ENCODE measurements at regions not wholly inside any gene's neighbourhood (a gene's known extent, or its start where the extent isn't known, plus 50 kb on each side); places are given as distances from the start of the nearest gene placed in this dataset.

DNA sequence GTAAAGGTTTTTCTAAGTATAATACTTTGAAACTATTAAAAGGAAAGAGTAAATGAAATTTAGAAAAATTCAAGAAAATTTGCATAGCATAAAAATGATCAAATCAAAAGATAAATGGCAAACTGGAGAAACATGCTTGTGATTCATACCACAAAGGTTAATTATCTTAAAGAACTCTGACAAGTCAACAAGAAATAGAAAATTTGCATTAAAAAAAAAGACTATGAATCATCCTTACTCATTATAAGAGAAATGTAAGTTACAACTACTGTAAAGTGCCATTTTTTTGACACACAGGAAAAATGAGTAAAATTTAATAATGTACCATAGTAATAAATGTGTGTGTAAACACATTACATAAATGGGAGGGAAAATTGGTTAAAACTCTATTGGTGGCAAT lies 624.4 kb upstream of the C9orf72 start:
- in situ Hi-C loops (cut with MboI; ENCODE audit: low sequenced_read_pairs) = no loop called here
- Histone ChIP-seq H3K23ac (ENCODE audit: low read depth, low read length) (no peak overlapping the region), H2BK20ac (ENCODE audit: low read depth, low read length) (no peak overlapping the region), H3K4ac (ENCODE audit: low read depth, low read length) (no peak overlapping the region), H3K56ac (ENCODE audit: extremely low read depth, insufficient read depth, low read length) (no peak overlapping the region), H2BK120ac (ENCODE audit: low read depth, low read length) (no peak overlapping the region), H3K14ac (replicated peaks; ENCODE audit: low read depth, low read length) (no peak overlapping the region), H2AK9ac (replicated peaks; ENCODE audit: low read depth, low read length, poor library complexity) (no peak overlapping the region), H4K5ac (ENCODE audit: low read depth, low read length) (no peak overlapping the region), H4K91ac (ENCODE audit: insufficient read depth, low read depth, low read length) (no peak overlapping the region), H3K36me3 (ENCODE audit: control insufficient read depth, insufficient read depth, low read length) (no peaks in the 10 kb centered on the region), H3K27ac (ENCODE audit: insufficient read depth, low read length) (no peak overlapping the region), H4K8ac (ENCODE audit: low read depth in 2 of 2, low read length in 2 of 2) (no peak overlapping the region), H2AFZ (replicated peaks; ENCODE audit: low read length, poor library complexity) (no peak overlapping the region), H2BK5ac (ENCODE audit: low read depth, low read length, poor library complexity, severe bottlenecking) (no peak overlapping the region), H3K9me3 (ENCODE audit: control insufficient read depth, insufficient read depth, low read length) (no peaks in the 10 kb centered on the region; the same call in 1 of the 2 replicates), H3K4me3 (ENCODE audit: insufficient read depth, low read depth, low read length) (no peak overlapping the region), H2AK5ac (ENCODE audit: low read depth, low read length) (no peak overlapping the region), H3K4me1 (ENCODE audit: control insufficient read depth, insufficient read depth, low read length) (no peaks in the 10 kb centered on the region), H3K27me3 (ENCODE audit: control insufficient read depth, insufficient read depth, low read length) (no peaks in the 10 kb centered on the region), H3K9ac (ENCODE audit: low read depth, low read length) (no peak overlapping the region), H3K18ac (ENCODE audit: low read depth, low read length) (no peak overlapping the region), H2BK15ac (ENCODE audit: low read depth, low read length) (no peak overlapping the region), H3K9me1 (ENCODE audit: insufficient read depth, low read length) (no peaks in the 10 kb centered on the region), H3K4me2 (ENCODE audit: low read depth, low read length) (no peak overlapping the region), H3K79me1 (ENCODE audit: low read depth in 1 of 2, low read length in 2 of 2) (no peaks in the 10 kb centered on the region), H4K20me1 (ENCODE audit: insufficient read depth, low read length) (no peaks in the 10 kb centered on the region)
- ChIA-PET CTCF (no interaction called here), POLR2A (ENCODE audit: unreplicated experiment) (no interaction called here)
- DNase-seq (no peak), ATAC-seq (ENCODE audit: low read depth) (no peak)
- intact Hi-C loops (cut with micrococcal nuclease) = no loop called here
- TF ChIP-seq MXI1 (IDR thresholded peaks at IDR 0.05; ENCODE audit: borderline replicate concordance, low read depth, low read length) (no peak), BHLHE40 (IDR thresholded peaks at IDR 0.05; ENCODE audit: low read depth, low read length) (no peak), MAZ (IDR thresholded peaks at IDR 0.05; ENCODE audit: borderline replicate concordance, low read depth, low read length) (no peak), SMC3 (IDR thresholded peaks at IDR 0.05; ENCODE audit: low read depth, low read length) (no peak), MAFK (IDR thresholded peaks at IDR 0.05; ENCODE audit: low read depth, low read length) (no peak), RAD21 (IDR thresholded peaks at IDR 0.05; ENCODE audit: low read length) (no peak), NFE2L2 (IDR thresholded peaks at IDR 0.05; ENCODE audit: low read depth, low read length) (no peak), CHD1 (IDR thresholded peaks at IDR 0.05; ENCODE audit: low read depth, low read length) (no peak), CEBPB (IDR thresholded peaks at IDR 0.05; ENCODE audit: low read depth, low read length) (no peak), RFX5 (IDR thresholded peaks at IDR 0.05; ENCODE audit: low read depth, low read length) (no peak), POLR2A (IDR thresholded peaks at IDR 0.05; ENCODE audit: low read depth, low read length) (no peak), RCOR1 (IDR thresholded peaks at IDR 0.05; ENCODE audit: insufficient replicate concordance, low read length) (no peak), FOS (IDR thresholded peaks at IDR 0.05; ENCODE audit: low read depth, low read length) (no peak)
- TF ChIP-seq, protein P1, sequence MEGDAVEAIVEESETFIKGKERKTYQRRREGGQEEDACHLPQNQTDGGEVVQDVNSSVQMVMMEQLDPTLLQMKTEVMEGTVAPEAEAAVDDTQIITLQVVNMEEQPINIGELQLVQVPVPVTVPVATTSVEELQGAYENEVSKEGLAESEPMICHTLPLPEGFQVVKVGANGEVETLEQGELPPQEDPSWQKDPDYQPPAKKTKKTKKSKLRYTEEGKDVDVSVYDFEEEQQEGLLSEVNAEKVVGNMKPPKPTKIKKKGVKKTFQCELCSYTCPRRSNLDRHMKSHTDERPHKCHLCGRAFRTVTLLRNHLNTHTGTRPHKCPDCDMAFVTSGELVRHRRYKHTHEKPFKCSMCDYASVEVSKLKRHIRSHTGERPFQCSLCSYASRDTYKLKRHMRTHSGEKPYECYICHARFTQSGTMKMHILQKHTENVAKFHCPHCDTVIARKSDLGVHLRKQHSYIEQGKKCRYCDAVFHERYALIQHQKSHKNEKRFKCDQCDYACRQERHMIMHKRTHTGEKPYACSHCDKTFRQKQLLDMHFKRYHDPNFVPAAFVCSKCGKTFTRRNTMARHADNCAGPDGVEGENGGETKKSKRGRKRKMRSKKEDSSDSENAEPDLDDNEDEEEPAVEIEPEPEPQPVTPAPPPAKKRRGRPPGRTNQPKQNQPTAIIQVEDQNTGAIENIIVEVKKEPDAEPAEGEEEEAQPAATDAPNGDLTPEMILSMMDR (conservative IDR thresholded peaks at IDR 0.05; ENCODE audit: low read depth, low read length) = no peak
- TF ChIP-seq, protein P2, sequence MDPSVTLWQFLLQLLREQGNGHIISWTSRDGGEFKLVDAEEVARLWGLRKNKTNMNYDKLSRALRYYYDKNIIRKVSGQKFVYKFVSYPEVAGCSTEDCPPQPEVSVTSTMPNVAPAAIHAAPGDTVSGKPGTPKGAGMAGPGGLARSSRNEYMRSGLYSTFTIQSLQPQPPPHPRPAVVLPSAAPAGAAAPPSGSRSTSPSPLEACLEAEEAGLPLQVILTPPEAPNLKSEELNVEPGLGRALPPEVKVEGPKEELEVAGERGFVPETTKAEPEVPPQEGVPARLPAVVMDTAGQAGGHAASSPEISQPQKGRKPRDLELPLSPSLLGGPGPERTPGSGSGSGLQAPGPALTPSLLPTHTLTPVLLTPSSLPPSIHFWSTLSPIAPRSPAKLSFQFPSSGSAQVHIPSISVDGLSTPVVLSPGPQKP (IDR thresholded peaks at IDR 0.05; ENCODE audit: borderline replicate concordance, low read depth, low read length) = no peak
- TF ChIP-seq, protein P3, sequence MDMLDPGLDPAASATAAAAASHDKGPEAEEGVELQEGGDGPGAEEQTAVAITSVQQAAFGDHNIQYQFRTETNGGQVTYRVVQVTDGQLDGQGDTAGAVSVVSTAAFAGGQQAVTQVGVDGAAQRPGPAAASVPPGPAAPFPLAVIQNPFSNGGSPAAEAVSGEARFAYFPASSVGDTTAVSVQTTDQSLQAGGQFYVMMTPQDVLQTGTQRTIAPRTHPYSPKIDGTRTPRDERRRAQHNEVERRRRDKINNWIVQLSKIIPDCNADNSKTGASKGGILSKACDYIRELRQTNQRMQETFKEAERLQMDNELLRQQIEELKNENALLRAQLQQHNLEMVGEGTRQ (IDR thresholded peaks at IDR 0.05; ENCODE audit: low read depth, low read length) = no peak
- no TSS peak for BruUV-seq (replicated peaks)
- dilution Hi-C loops (cut with HindIII; ENCODE audit: low sequenced_read_pairs, unreplicated experiment) = no loop called here
